ENCODE measurements at regions not wholly inside any gene's neighbourhood (a gene's known extent, or its start where the extent isn't known, plus 50 kb on each side); places are given as distances from the start of the nearest gene placed in this dataset.

DNA sequence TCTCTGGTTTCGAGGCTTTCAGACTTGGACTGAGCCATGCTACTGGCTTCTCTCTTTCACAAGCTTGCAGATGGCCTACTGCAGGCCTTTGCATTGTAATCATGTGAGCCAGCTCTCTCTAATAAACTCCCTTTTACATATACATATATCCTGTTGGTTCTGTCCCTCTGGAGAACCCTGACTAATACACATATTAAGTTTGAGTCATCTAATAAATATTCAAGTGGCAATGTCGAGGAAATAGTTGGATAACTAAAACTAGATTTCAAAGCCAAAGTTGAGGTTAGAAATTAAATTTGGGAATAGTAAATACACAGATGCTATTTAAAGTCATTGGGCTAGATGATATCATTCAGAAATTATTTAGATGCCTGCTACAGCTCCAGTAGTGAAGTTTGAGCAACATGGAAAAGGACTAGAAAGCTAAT, 1343.4 kb downstream of the GRIK2 start:
- POLR2A ChIA-PET, result no interaction called here
- H3K4me2 ChIP-seq (ENCODE audit: control insufficient read depth, insufficient read depth), result no peak overlapping the region
- intact Hi-C loops (cut with micrococcal nuclease; ENCODE audit: unreplicated experiment), result no loop called here
- ATAC-seq, result no peak
- no peaks in the 10 kb centered on the region for H3K27me3 ChIP-seq (replicated peaks in 1 of 2; ENCODE audit: control insufficient read depth in 2 of 2, insufficient read depth in 2 of 2, low read length in 1 of 2)
- SMC1A ChIA-PET (ENCODE audit: uncharacterized antibody, unreplicated experiment), result no interaction called here
- H3K79me2 ChIP-seq (ENCODE audit: control insufficient read depth, insufficient read depth, low read length), result no peaks in the 10 kb centered on the region
- no peaks in the 10 kb centered on the region for H3K4me1 ChIP-seq (ENCODE audit: control insufficient read depth, insufficient read depth, low read length)
- TF ChIP-seq E4F1 (IDR thresholded peaks at IDR 0.05; ENCODE audit: borderline replicate concordance, partially characterized antibody) (no peak), RAD21 (IDR thresholded peaks at IDR 0.05; ENCODE audit: insufficient read depth, low read depth, low read length) (no peak), MTA3 (IDR thresholded peaks at IDR 0.05; ENCODE audit: borderline replicate concordance, low read length) (no peak), SMAD5 (IDR thresholded peaks at IDR 0.05; ENCODE audit: low read depth) (no peak), CHD2 (IDR thresholded peaks at IDR 0.05; ENCODE audit: borderline replicate concordance, low read depth, low read length) (no peak), MEF2A (IDR thresholded peaks at IDR 0.05; ENCODE audit: insufficient read depth, low read depth, low read length) (no peak), JUNB (IDR thresholded peaks at IDR 0.05) (no peak), MYB (IDR thresholded peaks at IDR 0.05; ENCODE audit: borderline replicate concordance, low read depth, low read length) (no peak), NFIC (IDR thresholded peaks at IDR 0.05; ENCODE audit: low read depth, low read length) (no peak), YBX1 (IDR thresholded peaks at IDR 0.05) (no peak), ZNF24 (IDR thresholded peaks at IDR 0.05) (no peak), NR2F1 (conservative IDR thresholded peaks at IDR 0.05) (no peak), HDAC2 (IDR thresholded peaks at IDR 0.05) (no peak), DPF2 (IDR thresholded peaks at IDR 0.05) (no peak), RB1 (IDR thresholded peaks at IDR 0.05; ENCODE audit: borderline replicate concordance) (no peak), NBN (IDR thresholded peaks at IDR 0.05) (no peak)
- TF ChIP-seq, protein P1, sequence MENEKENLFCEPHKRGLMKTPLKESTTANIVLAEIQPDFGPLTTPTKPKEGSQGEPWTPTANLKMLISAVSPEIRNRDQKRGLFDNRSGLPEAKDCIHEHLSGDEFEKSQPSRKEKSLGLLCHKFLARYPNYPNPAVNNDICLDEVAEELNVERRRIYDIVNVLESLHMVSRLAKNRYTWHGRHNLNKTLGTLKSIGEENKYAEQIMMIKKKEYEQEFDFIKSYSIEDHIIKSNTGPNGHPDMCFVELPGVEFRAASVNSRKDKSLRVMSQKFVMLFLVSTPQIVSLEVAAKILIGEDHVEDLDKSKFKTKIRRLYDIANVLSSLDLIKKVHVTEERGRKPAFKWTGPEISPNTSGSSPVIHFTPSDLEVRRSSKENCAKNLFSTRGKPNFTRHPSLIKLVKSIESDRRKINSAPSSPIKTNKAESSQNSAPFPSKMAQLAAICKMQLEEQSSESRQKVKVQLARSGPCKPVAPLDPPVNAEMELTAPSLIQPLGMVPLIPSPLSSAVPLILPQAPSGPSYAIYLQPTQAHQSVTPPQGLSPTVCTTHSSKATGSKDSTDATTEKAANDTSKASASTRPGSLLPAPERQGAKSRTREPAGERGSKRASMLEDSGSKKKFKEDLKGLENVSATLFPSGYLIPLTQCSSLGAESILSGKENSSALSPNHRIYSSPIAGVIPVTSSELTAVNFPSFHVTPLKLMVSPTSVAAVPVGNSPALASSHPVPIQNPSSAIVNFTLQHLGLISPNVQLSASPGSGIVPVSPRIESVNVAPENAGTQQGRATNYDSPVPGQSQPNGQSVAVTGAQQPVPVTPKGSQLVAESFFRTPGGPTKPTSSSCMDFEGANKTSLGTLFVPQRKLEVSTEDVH (IDR thresholded peaks at IDR 0.05; ENCODE audit: low read depth, partially characterized antibody), result no peak
- TF ChIP-seq, protein P2, sequence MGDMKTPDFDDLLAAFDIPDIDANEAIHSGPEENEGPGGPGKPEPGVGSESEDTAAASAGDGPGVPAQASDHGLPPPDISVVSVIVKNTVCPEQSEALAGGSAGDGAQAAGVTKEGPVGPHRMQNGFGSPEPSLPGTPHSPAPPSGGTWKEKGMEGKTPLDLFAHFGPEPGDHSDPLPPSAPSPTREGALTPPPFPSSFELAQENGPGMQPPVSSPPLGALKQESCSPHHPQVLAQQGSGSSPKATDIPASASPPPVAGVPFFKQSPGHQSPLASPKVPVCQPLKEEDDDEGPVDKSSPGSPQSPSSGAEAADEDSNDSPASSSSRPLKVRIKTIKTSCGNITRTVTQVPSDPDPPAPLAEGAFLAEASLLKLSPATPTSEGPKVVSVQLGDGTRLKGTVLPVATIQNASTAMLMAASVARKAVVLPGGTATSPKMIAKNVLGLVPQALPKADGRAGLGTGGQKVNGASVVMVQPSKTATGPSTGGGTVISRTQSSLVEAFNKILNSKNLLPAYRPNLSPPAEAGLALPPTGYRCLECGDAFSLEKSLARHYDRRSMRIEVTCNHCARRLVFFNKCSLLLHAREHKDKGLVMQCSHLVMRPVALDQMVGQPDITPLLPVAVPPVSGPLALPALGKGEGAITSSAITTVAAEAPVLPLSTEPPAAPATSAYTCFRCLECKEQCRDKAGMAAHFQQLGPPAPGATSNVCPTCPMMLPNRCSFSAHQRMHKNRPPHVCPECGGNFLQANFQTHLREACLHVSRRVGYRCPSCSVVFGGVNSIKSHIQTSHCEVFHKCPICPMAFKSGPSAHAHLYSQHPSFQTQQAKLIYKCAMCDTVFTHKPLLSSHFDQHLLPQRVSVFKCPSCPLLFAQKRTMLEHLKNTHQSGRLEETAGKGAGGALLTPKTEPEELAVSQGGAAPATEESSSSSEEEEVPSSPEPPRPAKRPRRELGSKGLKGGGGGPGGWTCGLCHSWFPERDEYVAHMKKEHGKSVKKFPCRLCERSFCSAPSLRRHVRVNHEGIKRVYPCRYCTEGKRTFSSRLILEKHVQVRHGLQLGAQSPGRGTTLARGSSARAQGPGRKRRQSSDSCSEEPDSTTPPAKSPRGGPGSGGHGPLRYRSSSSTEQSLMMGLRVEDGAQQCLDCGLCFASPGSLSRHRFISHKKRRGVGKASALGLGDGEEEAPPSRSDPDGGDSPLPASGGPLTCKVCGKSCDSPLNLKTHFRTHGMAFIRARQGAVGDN (IDR thresholded peaks at IDR 0.05), result no peak
- H3K36me3 ChIP-seq (ENCODE audit: control insufficient read depth in 2 of 2, insufficient read depth in 2 of 2, low read length in 1 of 2), result no peaks in the 10 kb centered on the region
- BruUV-seq (replicated peaks), result no TSS peak
- RAD21 ChIA-PET (ENCODE audit: unreplicated experiment), result no interaction called here
- FAIRE-seq, result no peak
- no peaks in the 10 kb centered on the region for H4K20me1 ChIP-seq (ENCODE audit: control insufficient read depth, insufficient read depth)
- H3K4me3 ChIP-seq, result no peak overlapping the region
- H3K9me3 ChIP-seq (replicated peaks; ENCODE audit: control insufficient read depth, insufficient read depth, low read length), result no peaks in the 10 kb centered on the region
- no peak overlapping the region for H3K9ac ChIP-seq (ENCODE audit: control insufficient read depth, insufficient read depth, low read length)
- WGBS (ENCODE audit: insufficient coverage, insufficient replicate concordance, low lambda C conversion rate, missing lambda C conversion rate), result 0% methylated on average over 2 of the region's 2 CpGs
- CTCF ChIA-PET, result no interaction called here
- no peak overlapping the region for H3K27ac ChIP-seq (ENCODE audit: control insufficient read depth, insufficient read depth)
- H2AFZ ChIP-seq (ENCODE audit: control insufficient read depth, low read depth, low read length), result no peak overlapping the region
- DNase-seq (ENCODE audit: low read depth, low spot score), result no peak
- in situ Hi-C loops (cut with MboI), result no loop called here
